Colonic mucosa (tissue), 4 donors: ENCODE measurements at regions not wholly inside any gene's neighbourhood (a gene's known extent, or its start where the extent isn't known, plus 50 kb on each side); places are given as distances from the start of the nearest gene placed in this dataset.
"Not testable (repeated sequence)": the region's sequence is repeated elsewhere in the genome, so short reads cannot be mapped to it uniquely, and the experiment has no call there.

Experiments used
- DNase-seq: peaks from one replicate; pipeline ENCODE4 v3.0.0-alpha.2; 2020
- H3K27ac ChIP-seq: fragments of 200-600 bp; one replicate; pipeline ENCODE4 v1.8.0; 2021
- H3K27me3 ChIP-seq: fragments of 200-600 bp; one replicate; pipeline ENCODE4 v1.8.0; 2021
- H3K36me3 ChIP-seq: fragments of 200-600 bp; one replicate; pipeline ENCODE4 v1.8.0; 2021
- H3K4me1 ChIP-seq: fragments of 200-600 bp; one replicate; pipeline ENCODE4 v1.8.0; 2021; ENCODE audit warnings: mild to moderate bottlenecking
- H3K4me3 ChIP-seq: fragments of 200-600 bp; one replicate; pipeline ENCODE4 v1.8.0; 2021
- H3K9ac ChIP-seq, 2 donors: one replicate each; pipeline ENCODE4 v1.7.0; 2013; ENCODE audit warnings: control low read depth in 2 of 2, low read depth in 2 of 2, low read length in 2 of 2
- H3K9me3 ChIP-seq: fragments of 200-600 bp; one replicate; pipeline ENCODE4 v1.8.0; 2021
- intact Hi-C: fragments of 100-400 bp; cut with DNase I; formaldehyde crosslinking; loops from one replicate; pipeline ENCODE4 v1.14.1; 2022
- TF ChIP-seq, protein P1 (sequence below): fragments of 200-600 bp; IDR thresholded peaks from one replicate; pipeline ENCODE4 v1.8.0; 2022; ENCODE audit warnings: antibody characterized with exemption, mild to moderate bottlenecking
- donor health status: healthy.
- donor health status: DM: no; HTN: no; CAD: no.
- donor health status: DM: no; HTN: no; CAD: no.

GRCh38 chr9:6099346-6099745 lies 83.9 kb upstream of the RANBP6 start:
- DNase-seq, H3K4me1 ChIP-seq, intact Hi-C loops, H3K27ac ChIP-seq, H3K4me3 ChIP-seq, H3K9me3 ChIP-seq, H3K36me3 ChIP-seq, H3K27me3 ChIP-seq, H3K9ac ChIP-seq: not testable (repeated sequence)

- no peaks in the 10 kb centered on the region for H3K36me3 ChIP-seq
- H3K9me3 ChIP-seq, result no peaks in the 10 kb centered on the region
- no peak overlapping the region for H3K27ac ChIP-seq
- no peak overlapping the region for H3K9ac ChIP-seq
- H3K4me3 ChIP-seq, result no peak overlapping the region
- no peak for DNase-seq
- TF ChIP-seq, protein P1, sequence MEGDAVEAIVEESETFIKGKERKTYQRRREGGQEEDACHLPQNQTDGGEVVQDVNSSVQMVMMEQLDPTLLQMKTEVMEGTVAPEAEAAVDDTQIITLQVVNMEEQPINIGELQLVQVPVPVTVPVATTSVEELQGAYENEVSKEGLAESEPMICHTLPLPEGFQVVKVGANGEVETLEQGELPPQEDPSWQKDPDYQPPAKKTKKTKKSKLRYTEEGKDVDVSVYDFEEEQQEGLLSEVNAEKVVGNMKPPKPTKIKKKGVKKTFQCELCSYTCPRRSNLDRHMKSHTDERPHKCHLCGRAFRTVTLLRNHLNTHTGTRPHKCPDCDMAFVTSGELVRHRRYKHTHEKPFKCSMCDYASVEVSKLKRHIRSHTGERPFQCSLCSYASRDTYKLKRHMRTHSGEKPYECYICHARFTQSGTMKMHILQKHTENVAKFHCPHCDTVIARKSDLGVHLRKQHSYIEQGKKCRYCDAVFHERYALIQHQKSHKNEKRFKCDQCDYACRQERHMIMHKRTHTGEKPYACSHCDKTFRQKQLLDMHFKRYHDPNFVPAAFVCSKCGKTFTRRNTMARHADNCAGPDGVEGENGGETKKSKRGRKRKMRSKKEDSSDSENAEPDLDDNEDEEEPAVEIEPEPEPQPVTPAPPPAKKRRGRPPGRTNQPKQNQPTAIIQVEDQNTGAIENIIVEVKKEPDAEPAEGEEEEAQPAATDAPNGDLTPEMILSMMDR, result no peak
- H3K4me1 ChIP-seq, result no peaks in the 10 kb centered on the region
- intact Hi-C loops, result no loop called here
- H3K27me3 ChIP-seq, result no peaks in the 10 kb centered on the region
Observed at GRCh38 chr9:6098431-6098830, 83.0 kb upstream of the RANBP6 start.

GRCh38 chr9:6096821-6097220 lies 81.4 kb upstream of the RANBP6 start:
- Histone ChIP-seq H3K36me3 (no peaks in the 10 kb centered on the region), H3K4me3 (no peak overlapping the region), H3K9me3 (no peaks in the 10 kb centered on the region), H3K27me3 (no peaks in the 10 kb centered on the region), H3K9ac (no peak overlapping the region), H3K4me1 (no peaks in the 10 kb centered on the region), H3K27ac (no peak overlapping the region)
- TF ChIP-seq, protein P1, result no peak
- intact Hi-C loops, result no loop called here
- DNase-seq, result no peak

DNA sequence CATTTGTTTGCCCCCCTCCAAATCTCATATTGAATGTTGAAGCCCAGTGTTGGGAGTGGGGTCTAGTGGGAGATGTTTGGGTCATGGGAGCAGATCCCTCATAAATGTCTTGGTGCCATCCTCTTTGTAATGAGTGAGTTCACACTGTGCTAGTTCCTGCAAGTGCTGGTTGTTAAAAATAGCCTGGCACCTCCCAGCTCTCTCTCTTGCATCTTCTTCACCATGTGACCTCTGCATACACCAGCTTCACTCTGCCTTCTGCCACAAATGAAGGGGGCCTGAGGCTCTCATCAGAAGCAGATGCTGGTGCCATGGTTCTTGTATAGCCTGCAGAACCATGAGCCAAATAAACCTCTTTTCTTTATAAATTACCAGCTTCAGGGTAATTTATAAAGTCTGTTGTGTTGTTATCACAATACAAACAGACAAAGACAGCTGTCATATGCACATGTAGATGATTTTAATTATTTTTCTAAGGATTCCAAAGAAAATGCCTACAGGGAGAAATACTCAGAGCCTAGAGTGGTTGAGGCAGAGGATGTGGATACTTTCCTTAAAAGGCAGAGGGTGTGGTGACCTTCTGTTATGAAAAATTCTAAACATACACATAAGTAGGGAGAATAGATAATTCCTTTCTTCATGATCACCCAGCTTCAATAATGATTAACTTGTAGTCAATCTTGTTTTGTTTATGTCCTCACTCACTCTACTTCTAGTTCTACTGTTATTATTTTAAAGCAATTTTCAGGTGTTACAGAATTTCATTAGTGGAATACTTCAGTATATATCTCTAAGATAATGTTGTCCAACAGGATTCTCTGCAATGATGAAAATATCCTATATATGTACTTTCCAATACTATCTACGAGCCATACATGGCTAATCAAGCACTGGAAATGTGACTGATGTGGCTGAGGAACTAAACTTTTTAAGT lies 75.1 kb upstream of the RANBP6 start:
- Histone ChIP-seq H3K27ac (no peak overlapping the region), H3K9me3 (no peaks in the 10 kb centered on the region), H3K4me1 (no peaks in the 10 kb centered on the region), H3K27me3 (no peaks in the 10 kb centered on the region), H3K9ac (no peak overlapping the region), H3K4me3 (no peak overlapping the region), H3K36me3 (no peaks in the 10 kb centered on the region)
- DNase-seq, result no peak
- TF ChIP-seq, protein P1, result no peak
- intact Hi-C loops, result no loop called here

DNA sequence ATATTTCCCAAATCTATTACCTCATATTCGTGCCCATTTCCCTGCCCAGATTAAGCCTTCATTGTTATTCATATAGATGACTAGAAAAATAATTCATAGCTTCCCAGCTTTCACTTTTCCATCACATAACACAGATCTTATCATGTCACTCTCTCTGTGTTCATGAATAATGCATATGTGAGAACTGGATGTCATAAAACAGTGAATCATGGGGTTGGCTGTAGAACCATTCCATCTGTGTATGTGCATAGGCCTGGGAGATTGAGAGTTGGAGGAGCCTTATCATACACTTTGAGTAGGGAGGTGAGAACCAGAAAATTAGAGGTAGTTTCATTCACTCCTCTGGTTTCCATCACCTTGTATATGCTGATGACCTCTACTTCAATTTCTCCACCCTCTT lies 73.9 kb upstream of the RANBP6 start:
- H3K36me3 ChIP-seq, result no peaks in the 10 kb centered on the region
- H3K9ac ChIP-seq, result no peak overlapping the region
- H3K4me1 ChIP-seq, result no peaks in the 10 kb centered on the region
- intact Hi-C loops, result no loop called here
- H3K27me3 ChIP-seq, result no peaks in the 10 kb centered on the region
- no peak for DNase-seq
- no peaks in the 10 kb centered on the region for H3K9me3 ChIP-seq
- H3K27ac ChIP-seq, result no peak overlapping the region
- TF ChIP-seq, protein P1, result no peak
- H3K4me3 ChIP-seq, result no peak overlapping the region

GRCh38 chr9:6086006-6086655 lies 70.7 kb upstream of the RANBP6 start:
- Histone ChIP-seq H3K4me1 (no peaks in the 10 kb centered on the region), H3K27me3 (no peaks in the 10 kb centered on the region), H3K9ac (no peak overlapping the region), H3K27ac (no peak overlapping the region), H3K9me3 (no peaks in the 10 kb centered on the region), H3K36me3 (no peaks in the 10 kb centered on the region), H3K4me3 (no peak overlapping the region)
- intact Hi-C loops, result no loop called here
- DNase-seq, result no peak
- TF ChIP-seq, protein P1, result no peak
